ENCODE measurements at regions not wholly inside any gene's neighbourhood (a gene's known extent, or its start where the extent isn't known, plus 50 kb on each side); places are given as distances from the start of the nearest gene placed in this dataset.
"Not testable (repeated sequence)": the region's sequence is repeated elsewhere in the genome, so short reads cannot be mapped to it uniquely, and the experiment has no call there.

- Histone ChIP-seq H3K4me3 (replicated peaks in 1 of 4; ENCODE audit: control extremely low read depth in 1 of 4, insufficient read depth in 1 of 4, low read depth in 3 of 4, low read length in 4 of 4) (peak overlapping the region; percentile 16 to 51 (median 28)), H2AFZ (ENCODE audit: low read length) (peak overlapping the region; percentile 39), H3K27me3 (ENCODE audit: control insufficient read depth, insufficient read depth, low read length) (no peaks in the 10 kb centered on the region), H3K4me2 (ENCODE audit: extremely low read depth, insufficient read depth, low read length) (peak overlapping the region; percentile 78), H4K20me1 (ENCODE audit: control insufficient read depth, extremely low read depth, insufficient read depth, low read length) (no peaks in the 10 kb centered on the region), H3K79me2 (ENCODE audit: control insufficient read depth, insufficient read depth, low read length) (no peaks in the 10 kb centered on the region), H3K36me3 (ENCODE audit: control insufficient read depth, insufficient read depth, low read length) (no peaks in the 10 kb centered on the region), H3K4me1 (ENCODE audit: control insufficient read depth, extremely low read depth, insufficient read depth, low read length) (peaks cover 10% of the 10 kb centered on the region), H3K27ac (ENCODE audit: insufficient read depth, low read length) (no peak overlapping the region), H3K9ac (ENCODE audit: insufficient read depth, low read length) (no peak overlapping the region), H3K9me3 (ENCODE audit: control insufficient read depth, insufficient read depth, low read depth, low read length) (no peaks in the 10 kb centered on the region)
- TF ChIP-seq, protein P1, sequence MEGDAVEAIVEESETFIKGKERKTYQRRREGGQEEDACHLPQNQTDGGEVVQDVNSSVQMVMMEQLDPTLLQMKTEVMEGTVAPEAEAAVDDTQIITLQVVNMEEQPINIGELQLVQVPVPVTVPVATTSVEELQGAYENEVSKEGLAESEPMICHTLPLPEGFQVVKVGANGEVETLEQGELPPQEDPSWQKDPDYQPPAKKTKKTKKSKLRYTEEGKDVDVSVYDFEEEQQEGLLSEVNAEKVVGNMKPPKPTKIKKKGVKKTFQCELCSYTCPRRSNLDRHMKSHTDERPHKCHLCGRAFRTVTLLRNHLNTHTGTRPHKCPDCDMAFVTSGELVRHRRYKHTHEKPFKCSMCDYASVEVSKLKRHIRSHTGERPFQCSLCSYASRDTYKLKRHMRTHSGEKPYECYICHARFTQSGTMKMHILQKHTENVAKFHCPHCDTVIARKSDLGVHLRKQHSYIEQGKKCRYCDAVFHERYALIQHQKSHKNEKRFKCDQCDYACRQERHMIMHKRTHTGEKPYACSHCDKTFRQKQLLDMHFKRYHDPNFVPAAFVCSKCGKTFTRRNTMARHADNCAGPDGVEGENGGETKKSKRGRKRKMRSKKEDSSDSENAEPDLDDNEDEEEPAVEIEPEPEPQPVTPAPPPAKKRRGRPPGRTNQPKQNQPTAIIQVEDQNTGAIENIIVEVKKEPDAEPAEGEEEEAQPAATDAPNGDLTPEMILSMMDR (conservative IDR thresholded peaks at IDR 0.05 in 1 of 2, IDR thresholded peaks at IDR 0.05 in 1 of 2; ENCODE audit: low read depth in 1 of 2, low read length in 2 of 2), result peak; percentile 77
- TF ChIP-seq EZH2 (IDR thresholded peaks at IDR 0.05; ENCODE audit: low read length, missing control alignments), result no peak
- peak; percentile 41 to 59 for DNase-seq (ENCODE audit: low read depth in 2 of 2)
Measured at GRCh38 chr2:131673400-131674173, 145.9 kb downstream of the CCDC74A start.

DNA sequence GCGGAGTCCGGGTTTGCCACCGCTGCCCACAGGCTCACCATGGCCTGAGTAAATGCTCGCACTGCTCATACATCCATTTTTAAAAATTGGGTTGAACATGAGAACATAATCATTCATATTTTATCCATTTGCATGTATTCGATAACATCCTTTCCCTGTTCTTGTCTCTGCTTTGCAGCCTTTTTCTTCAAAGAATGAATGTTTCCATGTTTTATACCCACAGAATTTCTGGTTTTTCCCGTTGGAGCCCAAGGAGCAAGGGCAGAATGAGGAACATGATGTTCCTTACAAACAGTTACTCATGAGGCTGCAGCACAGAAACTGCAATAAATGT is 146.5 kb downstream of the CCDC74A start:
- no peak overlapping the region for H3K4me2 ChIP-seq (ENCODE audit: extremely low read depth, insufficient read depth, low read length)

GRCh38 chr2:131681611-131682121 is 154.0 kb downstream of the CCDC74A start:
- Histone ChIP-seq H3K4me2 (ENCODE audit: extremely low read depth, insufficient read depth, low read length) (peak overlapping the region; percentile 78), H2AFZ (ENCODE audit: low read length) (peak overlapping the region; percentile 87), H3K4me3 (replicated peaks in 1 of 4; ENCODE audit: control extremely low read depth in 1 of 4, insufficient read depth in 1 of 4, low read depth in 3 of 4, low read length in 4 of 4) (peak overlapping the region; percentile 57 to 87 (median 76)), H3K27ac (ENCODE audit: insufficient read depth, low read length) (peak overlapping the region; percentile 87), H3K9ac (ENCODE audit: insufficient read depth, low read length) (peak overlapping the region; percentile 85)
- H3K4me1 ChIP-seq (ENCODE audit: control insufficient read depth, extremely low read depth, insufficient read depth, low read length); H4K20me1 ChIP-seq (ENCODE audit: control insufficient read depth, extremely low read depth, insufficient read depth, low read length); H3K36me3 ChIP-seq (ENCODE audit: control insufficient read depth, insufficient read depth, low read length); H3K27me3 ChIP-seq (ENCODE audit: control insufficient read depth, insufficient read depth, low read length); H3K79me2 ChIP-seq (ENCODE audit: control insufficient read depth, insufficient read depth, low read length); H3K9me3 ChIP-seq (ENCODE audit: control insufficient read depth, insufficient read depth, low read depth, low read length): not testable (repeated sequence)
- DNase-seq (ENCODE audit: low read depth in 2 of 2), result peak in 1 of 2 donors; percentile 14

More for the DNA sequence above, 146.5 kb downstream of the CCDC74A start:
- Histone ChIP-seq H3K4me3 (replicated peaks in 1 of 4; ENCODE audit: control extremely low read depth in 1 of 4, insufficient read depth in 1 of 4, low read depth in 3 of 4, low read length in 4 of 4) (no peak overlapping the region), H3K9me3 (ENCODE audit: control insufficient read depth, insufficient read depth, low read depth, low read length) (no peaks in the 10 kb centered on the region), H2AFZ (ENCODE audit: low read length) (no peak overlapping the region), H3K4me1 (ENCODE audit: control insufficient read depth, extremely low read depth, insufficient read depth, low read length) (peaks cover 10% of the 10 kb centered on the region), H3K27ac (ENCODE audit: insufficient read depth, low read length) (no peak overlapping the region), H3K36me3 (ENCODE audit: control insufficient read depth, insufficient read depth, low read length) (no peaks in the 10 kb centered on the region), H3K9ac (ENCODE audit: insufficient read depth, low read length) (no peak overlapping the region), H3K27me3 (ENCODE audit: control insufficient read depth, insufficient read depth, low read length) (no peaks in the 10 kb centered on the region), H4K20me1 (ENCODE audit: control insufficient read depth, extremely low read depth, insufficient read depth, low read length) (no peaks in the 10 kb centered on the region), H3K79me2 (ENCODE audit: control insufficient read depth, insufficient read depth, low read length) (no peaks in the 10 kb centered on the region)
- TF ChIP-seq, protein P1 (conservative IDR thresholded peaks at IDR 0.05 in 1 of 2, IDR thresholded peaks at IDR 0.05 in 1 of 2; ENCODE audit: low read depth in 1 of 2, low read length in 2 of 2), result no peak
- TF ChIP-seq EZH2 (IDR thresholded peaks at IDR 0.05; ENCODE audit: low read length, missing control alignments), result no peak
- DNase-seq (ENCODE audit: low read depth in 2 of 2), result no peak

Data from fibroblast of lung (primary cell).